Tibial nerve (tissue), 4 donors: ENCODE measurements at regions not wholly inside any gene's neighbourhood (a gene's known extent, or its start where the extent isn't known, plus 50 kb on each side); places are given as distances from the start of the nearest gene placed in this dataset.
"Not testable (repeated sequence)": the region's sequence is repeated elsewhere in the genome, so short reads cannot be mapped to it uniquely, and the experiment has no call there.

Source experiments
- EP300 ChIP-seq, 2 donors: sonication (generic); formaldehyde crosslinking; IDR thresholded peaks; one replicate each; pipeline ENCODE4 v1.6.1; 2017; ENCODE audit warnings: antibody characterized with exemption in 2 of 2, mild to moderate bottlenecking in 1 of 2
- POLR2A ChIP-seq, 2 donors: fragments of 450-650 bp; IDR thresholded peaks; one replicate each; pipeline ENCODE4 v1.6.1; 2017; ENCODE audit warnings: antibody characterized with exemption in 2 of 2, mild to moderate bottlenecking in 2 of 2, moderate library complexity in 2 of 2
- TF ChIP-seq, protein P1 (sequence below), 5 experiments: fragments of 200-600 bp in 3 of 5; fragments of 450-650 bp in 2 of 5; sonication (generic) in 3 of 5; IDR thresholded peaks; one replicate each; pipeline ENCODE4 v1.5.1; 2016 to 2019; ENCODE audit warnings: antibody characterized with exemption in 5 of 5, mild to moderate bottlenecking in 3 of 5, moderate library complexity in 2 of 5

DNA sequence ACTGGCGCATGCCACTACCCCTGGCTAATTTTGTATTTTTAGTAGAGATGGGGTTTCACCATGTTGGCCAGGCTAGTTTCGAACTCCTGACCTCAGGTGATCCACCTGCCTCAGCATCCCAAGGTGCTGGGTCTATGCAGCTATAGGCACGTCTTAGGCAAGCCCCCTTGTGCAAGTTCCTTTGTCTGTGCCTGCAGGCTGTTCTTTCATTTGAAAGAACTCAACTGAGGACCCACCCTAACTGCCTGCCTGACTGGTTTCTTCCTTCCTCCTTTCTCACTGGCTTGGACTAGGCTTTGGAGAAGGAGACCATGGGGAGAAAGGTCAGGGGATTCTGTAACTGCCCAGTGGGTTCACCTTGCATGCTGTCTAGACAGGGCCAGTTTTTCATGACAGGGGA, 361.0 kb downstream of the TYW1 start:
- TF ChIP-seq, protein P1, sequence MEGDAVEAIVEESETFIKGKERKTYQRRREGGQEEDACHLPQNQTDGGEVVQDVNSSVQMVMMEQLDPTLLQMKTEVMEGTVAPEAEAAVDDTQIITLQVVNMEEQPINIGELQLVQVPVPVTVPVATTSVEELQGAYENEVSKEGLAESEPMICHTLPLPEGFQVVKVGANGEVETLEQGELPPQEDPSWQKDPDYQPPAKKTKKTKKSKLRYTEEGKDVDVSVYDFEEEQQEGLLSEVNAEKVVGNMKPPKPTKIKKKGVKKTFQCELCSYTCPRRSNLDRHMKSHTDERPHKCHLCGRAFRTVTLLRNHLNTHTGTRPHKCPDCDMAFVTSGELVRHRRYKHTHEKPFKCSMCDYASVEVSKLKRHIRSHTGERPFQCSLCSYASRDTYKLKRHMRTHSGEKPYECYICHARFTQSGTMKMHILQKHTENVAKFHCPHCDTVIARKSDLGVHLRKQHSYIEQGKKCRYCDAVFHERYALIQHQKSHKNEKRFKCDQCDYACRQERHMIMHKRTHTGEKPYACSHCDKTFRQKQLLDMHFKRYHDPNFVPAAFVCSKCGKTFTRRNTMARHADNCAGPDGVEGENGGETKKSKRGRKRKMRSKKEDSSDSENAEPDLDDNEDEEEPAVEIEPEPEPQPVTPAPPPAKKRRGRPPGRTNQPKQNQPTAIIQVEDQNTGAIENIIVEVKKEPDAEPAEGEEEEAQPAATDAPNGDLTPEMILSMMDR (IDR thresholded peaks at IDR 0.05) = not testable (repeated sequence)
- not testable (repeated sequence) for TF ChIP-seq EP300, POLR2A (IDR thresholded peaks at IDR 0.05)
